NCI-H2196 (cell line): ENCODE measurements at regions not wholly inside any gene's neighbourhood (a gene's known extent, or its start where the extent isn't known, plus 50 kb on each side); places are given as distances from the start of the nearest gene placed in this dataset.

Source experiments
- DNase-seq: peaks from one replicate; lab custom pipeline; 2025; ENCODE audit not compliant: unreplicated experiment; lab: John Stamatoyannopoulos, UW

DNA sequence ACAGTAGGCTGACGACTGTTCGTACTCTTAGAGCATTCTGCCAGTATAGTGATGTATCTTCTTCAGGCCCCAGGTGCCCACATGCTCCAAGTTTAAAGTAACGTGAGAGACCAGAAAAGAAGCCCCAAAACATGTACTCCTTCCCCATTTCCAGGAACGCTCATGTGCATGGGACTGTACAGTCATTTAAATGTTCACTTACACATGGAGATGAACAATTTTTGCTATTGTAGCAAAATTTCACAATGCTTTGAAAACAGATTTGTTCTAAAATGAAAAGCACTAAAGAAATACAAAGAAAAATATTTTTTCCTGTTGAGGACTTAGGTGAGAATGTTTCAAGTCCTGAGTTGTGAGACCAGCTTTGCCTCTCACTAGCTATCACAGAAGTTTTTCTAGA lies 269.3 kb upstream of the PRDM1 start:
- no peak for DNase-seq

GRCh38 chr6:105815661-105816555 lies 270.2 kb upstream of the PRDM1 start:
- DNase-seq = no peak

DNA sequence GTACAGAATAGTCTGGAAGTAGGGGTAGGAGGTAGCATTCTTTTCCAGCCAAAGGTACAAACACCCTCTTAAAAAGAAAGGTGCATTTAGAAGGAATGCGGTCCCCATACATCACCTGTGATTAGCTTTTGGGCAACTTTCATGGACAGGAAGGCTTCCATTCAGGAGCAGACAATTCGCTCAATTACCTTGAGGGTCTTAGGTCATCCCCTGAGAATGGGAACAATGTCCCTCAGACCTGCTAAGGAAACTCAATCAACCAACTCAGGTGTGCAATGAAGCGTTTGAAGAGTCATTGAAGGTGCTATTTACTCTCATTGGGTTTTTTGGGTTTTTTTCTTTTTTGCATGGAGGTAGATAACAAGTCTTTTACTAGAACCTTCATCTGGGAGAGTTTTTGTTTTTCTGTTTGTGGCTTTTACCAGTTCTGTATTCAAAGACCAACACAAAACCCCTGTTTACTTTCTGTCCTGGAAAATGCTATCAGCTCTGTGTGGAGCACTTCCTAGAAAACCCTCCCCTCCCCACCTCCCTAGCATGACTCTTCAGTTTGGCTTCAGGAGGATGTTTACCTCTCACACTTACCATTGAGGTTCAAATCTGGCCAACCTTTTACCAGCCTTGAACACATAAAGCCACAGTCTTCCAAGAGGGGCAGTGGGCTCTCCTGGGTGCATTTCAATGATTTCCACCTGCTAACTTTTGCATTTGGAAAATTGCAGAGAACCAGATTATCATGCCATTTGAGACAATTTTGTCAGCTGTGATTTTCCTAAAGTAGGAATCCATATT lies 271.2 kb upstream of the PRDM1 start:
- no peak for DNase-seq

GRCh38 chr6:105810922-105811482 lies 275.1 kb upstream of the PRDM1 start:
- DNase-seq = no peak

DNA sequence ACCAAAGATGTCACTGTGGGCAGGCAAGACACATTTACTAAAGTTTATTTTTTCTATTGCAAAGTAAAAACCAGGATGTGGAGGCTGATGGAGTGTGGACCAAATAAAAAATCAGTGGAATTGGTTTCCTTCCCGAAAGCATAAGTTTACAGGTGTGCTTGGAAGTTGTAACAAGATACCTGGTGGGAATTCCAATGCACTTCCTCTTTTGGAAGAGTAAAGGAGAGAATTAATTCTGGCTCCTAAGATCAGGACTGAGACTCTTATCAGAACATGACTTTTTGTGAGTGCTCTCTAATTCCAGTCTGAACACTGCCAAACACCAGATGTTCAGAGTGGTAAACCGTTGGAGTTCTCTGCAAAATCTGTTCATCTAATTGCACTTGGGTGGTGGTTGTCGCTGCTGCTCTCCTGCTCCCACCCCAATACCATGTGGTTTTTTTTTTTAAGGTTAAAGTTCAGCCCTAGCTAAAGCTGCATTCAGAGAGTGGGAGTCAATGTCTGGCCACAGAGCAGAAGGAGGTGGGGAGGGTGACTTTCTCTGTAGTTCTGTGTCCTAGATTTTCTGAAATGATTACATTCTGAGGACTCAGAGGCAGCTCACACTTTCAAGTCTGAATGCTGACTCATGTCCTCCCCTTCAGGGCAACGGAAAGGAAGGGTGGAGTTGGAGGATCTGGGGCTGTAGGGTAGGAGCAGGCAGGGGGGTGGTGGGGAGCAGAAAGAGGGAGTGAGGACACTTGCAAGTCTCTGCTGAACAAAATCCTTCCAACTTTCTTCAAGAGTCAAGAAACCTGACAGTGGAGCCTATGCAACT lies 275.8 kb upstream of the PRDM1 start:
- DNase-seq = no peak

- no peak for DNase-seq
Measured at GRCh38 chr6:105808571-105808970, 277.6 kb upstream of the PRDM1 start.

- DNase-seq = no peak
Measured at GRCh38 chr6:105807905-105808304, 278.2 kb upstream of the PRDM1 start.

GRCh38 chr6:105806486-105806920 lies 279.6 kb upstream of the PRDM1 start:
- DNase-seq = no peak

GRCh38 chr6:105805501-105806023 lies 280.6 kb upstream of the PRDM1 start:
- DNase-seq = no peak

DNA sequence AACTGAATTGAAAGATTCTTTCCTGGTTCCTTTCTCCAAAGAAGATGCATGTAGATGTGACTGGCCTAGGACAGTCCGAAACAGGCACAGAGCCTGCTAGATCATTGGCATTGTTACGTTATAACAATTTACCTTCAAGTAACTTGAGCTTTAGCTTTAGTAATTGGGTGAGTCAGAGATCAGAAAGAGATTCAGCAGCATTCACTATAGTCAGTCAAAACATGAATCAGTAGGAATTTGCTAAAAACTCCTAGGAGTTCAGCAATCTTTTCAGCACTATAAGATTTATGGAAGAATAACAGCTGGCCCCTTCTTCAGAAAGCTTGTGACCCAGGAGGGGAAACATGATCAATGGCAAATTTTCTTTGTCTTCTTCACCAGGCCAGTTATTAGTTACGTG lies 281.7 kb upstream of the PRDM1 start:
- DNase-seq = no peak

DNA sequence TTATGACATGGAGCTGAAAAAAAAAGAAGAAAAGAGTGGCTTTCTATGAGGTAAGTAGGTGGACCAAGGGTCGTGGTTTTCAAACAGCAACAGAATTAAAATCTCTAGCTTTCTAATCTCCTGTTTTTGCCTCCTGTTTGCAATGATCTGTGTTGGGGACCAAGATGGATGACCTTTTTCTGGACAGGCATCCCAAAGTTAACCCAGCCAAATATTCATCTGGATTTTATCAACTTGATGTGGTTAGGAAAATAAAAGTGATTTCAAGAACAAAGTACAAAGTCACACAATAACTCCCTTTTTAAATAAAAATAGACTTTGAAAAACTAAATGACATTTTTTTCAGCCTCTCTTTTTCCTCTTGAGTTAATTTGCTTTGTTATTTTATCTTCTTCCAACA lies 282.1 kb upstream of the PRDM1 start:
- no peak for DNase-seq

GRCh38 chr6:105803442-105803841 lies 282.7 kb upstream of the PRDM1 start:
- no peak for DNase-seq

GRCh38 chr6:105802703-105803102 lies 283.4 kb upstream of the PRDM1 start:
- no peak for DNase-seq

DNA sequence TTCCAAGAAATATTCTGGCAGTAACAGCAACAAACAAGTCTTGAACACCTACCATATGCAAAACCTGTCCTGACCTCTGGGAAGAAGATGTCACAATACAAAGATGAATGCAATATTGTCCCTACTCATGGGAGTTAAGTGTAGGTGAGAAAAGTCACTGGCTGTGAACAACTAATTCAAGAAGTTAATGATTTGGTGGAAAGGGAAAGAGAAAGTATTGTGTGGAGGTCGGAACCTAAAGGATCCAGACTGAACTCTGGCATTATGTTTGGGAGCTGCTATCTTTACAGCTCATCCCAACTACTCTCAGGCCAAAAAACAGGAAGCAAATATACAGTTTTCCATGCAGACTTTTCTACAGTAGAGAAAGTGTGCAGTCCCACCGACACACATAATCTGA lies 285.3 kb upstream of the PRDM1 start:
- no peak for DNase-seq

DNA sequence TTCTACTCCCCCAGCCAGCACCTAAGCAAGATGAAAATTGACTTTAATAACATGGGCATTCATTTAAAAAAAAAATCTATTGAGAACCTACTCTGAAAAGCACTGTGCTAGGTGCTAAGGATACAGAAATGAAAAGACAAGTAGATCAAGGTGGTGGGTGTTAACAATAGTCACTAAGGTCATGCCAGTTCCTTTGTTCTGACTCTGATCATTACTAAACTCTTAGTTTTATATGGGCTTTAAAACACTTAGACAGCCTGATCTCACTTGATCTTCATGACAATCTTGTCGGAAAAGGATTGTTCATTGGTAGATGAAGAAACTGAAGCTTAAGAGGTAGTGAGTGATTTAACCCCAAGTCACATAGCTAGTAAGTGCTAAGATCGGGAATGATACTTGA lies 285.7 kb upstream of the PRDM1 start:
- DNase-seq = no peak

- no peak for DNase-seq
Measured at GRCh38 chr6:105799056-105799455, 287.1 kb upstream of the PRDM1 start.

DNA sequence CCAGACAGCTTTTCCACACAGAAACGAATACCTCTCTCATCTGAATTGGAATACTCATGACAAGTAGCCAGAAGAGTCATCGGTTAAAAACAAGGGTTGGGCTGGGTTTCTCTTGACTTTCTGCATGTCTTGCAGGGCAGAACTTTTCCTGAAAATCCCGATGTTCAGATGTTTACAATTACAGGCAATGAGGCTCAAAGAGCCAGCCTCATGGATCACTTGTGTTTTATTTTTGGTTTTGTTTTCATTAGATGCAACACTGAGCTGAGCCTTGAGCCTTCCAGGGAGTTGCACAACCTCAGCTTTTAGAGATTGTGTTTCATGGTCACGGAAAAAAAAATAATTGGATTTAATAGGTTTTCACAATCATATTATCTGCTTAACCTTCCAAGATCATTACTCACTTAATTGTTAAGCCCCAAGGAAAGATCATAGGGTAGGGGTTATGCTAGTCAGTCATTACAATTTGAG lies 288.1 kb upstream of the PRDM1 start:
- DNase-seq = no peak

GRCh38 chr6:105797286-105797979 lies 288.7 kb upstream of the PRDM1 start:
- no peak for DNase-seq

DNA sequence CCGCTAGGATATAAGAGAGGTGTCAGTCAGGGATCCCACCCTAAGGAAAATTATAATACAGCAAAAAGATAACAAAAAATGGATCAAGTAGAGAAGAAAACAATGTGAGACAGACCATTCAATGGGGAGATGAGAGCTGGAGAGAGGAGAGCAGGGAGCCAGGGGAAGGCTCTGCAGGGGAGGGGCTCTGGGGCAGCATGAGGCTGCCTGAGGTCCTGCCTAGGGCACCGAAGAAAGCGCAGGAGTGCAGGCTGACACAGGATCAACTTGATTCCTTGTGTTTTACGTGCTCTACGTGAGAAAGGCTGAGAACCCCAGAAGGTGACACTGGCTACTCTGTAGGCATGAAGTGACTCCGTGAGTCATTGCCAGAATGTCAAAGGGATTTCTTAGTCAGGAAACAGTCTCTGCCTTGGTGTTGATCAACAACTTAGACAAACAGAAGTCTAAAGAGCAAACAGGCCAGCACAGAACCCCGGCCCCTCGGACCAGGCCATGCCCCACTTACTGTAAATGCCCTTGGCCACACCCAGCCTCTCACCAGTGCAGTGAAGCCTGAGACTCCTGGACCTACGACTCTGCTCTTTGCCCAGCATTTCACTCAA lies 290.1 kb upstream of the PRDM1 start:
- no peak for DNase-seq

DNA sequence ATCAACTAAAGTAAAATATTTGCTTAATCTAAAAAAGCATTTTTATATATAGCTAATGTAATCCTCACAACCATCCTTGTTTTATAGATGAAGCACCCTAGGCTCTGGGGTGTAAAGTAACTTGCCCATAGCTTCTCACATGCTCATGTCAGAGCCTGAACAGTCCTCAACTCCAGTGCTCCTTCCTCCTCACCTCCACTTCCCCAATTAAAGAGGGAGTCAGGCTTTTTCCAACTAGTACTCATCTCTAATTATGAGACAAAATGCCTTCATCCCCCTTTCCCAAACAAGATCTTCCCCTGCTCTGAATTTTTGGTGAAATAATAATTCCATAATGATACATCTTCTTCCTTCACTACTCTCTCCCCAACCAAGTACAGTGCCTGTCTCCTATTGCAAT lies 290.8 kb upstream of the PRDM1 start:
- DNase-seq = no peak
